Right renal pelvis (tissue), 4 donors: ENCODE measurements at regions not wholly inside any gene's neighbourhood (a gene's known extent, or its start where the extent isn't known, plus 50 kb on each side); places are given as distances from the start of the nearest gene placed in this dataset.
"Not testable (repeated sequence)": the region's sequence is repeated elsewhere in the genome, so short reads cannot be mapped to it uniquely, and the experiment has no call there.

Experiments
- DNase-seq, 4 donors: peaks; one replicate each; pipeline ENCODE4 v3.0.0-alpha.2; 2013; ENCODE audit warnings: low read depth in 4 of 4, low spot score in 3 of 4, missing footprints in 1 of 4

GRCh38 chr2:224121406-224122067, 82.5 kb upstream of the SERPINE2 start:
- no peak for DNase-seq

- no peak for DNase-seq
These were observed 81.9 kb upstream of the SERPINE2 start for GRCh38 chr2:224120986-224121385.

- not testable (repeated sequence) for DNase-seq
These were observed 80.8 kb upstream of the SERPINE2 start for GRCh38 chr2:224119846-224120245.

- no peak for DNase-seq
These were observed 75.3 kb upstream of the SERPINE2 start for GRCh38 chr2:224114428-224114827.

- not testable (repeated sequence) for DNase-seq
These were observed 74.8 kb upstream of the SERPINE2 start for GRCh38 chr2:224113930-224114329.

- no peak for DNase-seq
These were observed 72.5 kb upstream of the SERPINE2 start for GRCh38 chr2:224111576-224111975.

GRCh38 chr2:224110811-224111210, 71.7 kb upstream of the SERPINE2 start:
- no peak for DNase-seq

GRCh38 chr2:224109751-224110150, 70.7 kb upstream of the SERPINE2 start:
- DNase-seq: no peak

GRCh38 chr2:224106794-224107193, 67.7 kb upstream of the SERPINE2 start:
- no peak for DNase-seq

GRCh38 chr2:224104668-224105386, 65.7 kb upstream of the SERPINE2 start:
- no peak for DNase-seq

- DNase-seq: no peak
These were observed 64.6 kb upstream of the SERPINE2 start for GRCh38 chr2:224103651-224104050.

- DNase-seq: no peak
These were observed 63.9 kb upstream of the SERPINE2 start for GRCh38 chr2:224102991-224103390.

GRCh38 chr2:224101820-224102630, 62.9 kb upstream of the SERPINE2 start:
- DNase-seq: no peak

- DNase-seq: no peak
These were observed 61.0 kb upstream of the SERPINE2 start for GRCh38 chr2:224099861-224100643.

- DNase-seq: no peak
These were observed 59.6 kb upstream of the SERPINE2 start for GRCh38 chr2:224098481-224099230.

- no peak for DNase-seq
These were observed 55.3 kb upstream of the SERPINE2 start for GRCh38 chr2:224094413-224094812.

- not testable (repeated sequence) for DNase-seq
These were observed 52.6 kb upstream of the SERPINE2 start for GRCh38 chr2:224091671-224092070.

GRCh38 chr2:224089606-224090005, 50.5 kb upstream of the SERPINE2 start:
- not testable (repeated sequence) for DNase-seq
